ENCODE measurements at regions not wholly inside any gene's neighbourhood (a gene's known extent, or its start where the extent isn't known, plus 50 kb on each side); places are given as distances from the start of the nearest gene placed in this dataset.

- TF ChIP-seq CTCF (IDR thresholded peaks at IDR 0.05; ENCODE audit: insufficient read depth, low read length, missing control alignments) = no peak
- ChIA-PET CTCF (no interaction called here), POLR2A (no interaction called here)
Observed at GRCh38 chr12:70096759-70097410, 146.3 kb upstream of the CNOT2 start.

GRCh38 chr12:70101064-70101463 is 142.2 kb upstream of the CNOT2 start:
- no peak overlapping the region for H3K4me3 ChIP-seq (ENCODE audit: low read depth, low read length)
- DNase-seq (ENCODE audit: low read depth, low spot score) = no peak
- TF ChIP-seq CTCF (IDR thresholded peaks at IDR 0.05; ENCODE audit: insufficient read depth, low read length, missing control alignments) = no peak
- POLR2A ChIA-PET = no interaction called here
- CTCF ChIA-PET = no interaction called here

More at GRCh38 chr12:70096759-70097410, 146.3 kb upstream of the CNOT2 start:
- H3K4me3 ChIP-seq (ENCODE audit: low read depth, low read length) = no peak overlapping the region
- DNase-seq (ENCODE audit: low read depth, low spot score) = no peak

- DNase-seq (ENCODE audit: low read depth, low spot score) = no peak
- CTCF ChIA-PET = no interaction called here
- no peak for TF ChIP-seq CTCF (IDR thresholded peaks at IDR 0.05; ENCODE audit: insufficient read depth, low read length, missing control alignments)
- POLR2A ChIA-PET = no interaction called here
- H3K4me3 ChIP-seq (ENCODE audit: low read depth, low read length) = no peak overlapping the region
Observed at GRCh38 chr12:70106347-70106746, 136.9 kb upstream of the CNOT2 start.

GRCh38 chr12:70110085-70110484 is 133.1 kb upstream of the CNOT2 start:
- ChIA-PET POLR2A (no interaction called here), CTCF (no interaction called here)
- H3K4me3 ChIP-seq (ENCODE audit: low read depth, low read length) = no peak overlapping the region
- DNase-seq (ENCODE audit: low read depth, low spot score) = no peak
- TF ChIP-seq CTCF (IDR thresholded peaks at IDR 0.05; ENCODE audit: insufficient read depth, low read length, missing control alignments) = no peak

GRCh38 chr12:70117670-70118069 is 125.6 kb upstream of the CNOT2 start:
- H3K4me3 ChIP-seq (ENCODE audit: low read depth, low read length) = no peak overlapping the region
- CTCF ChIA-PET = no interaction called here
- TF ChIP-seq CTCF (IDR thresholded peaks at IDR 0.05; ENCODE audit: insufficient read depth, low read length, missing control alignments) = no peak
- DNase-seq (ENCODE audit: low read depth, low spot score) = no peak
- POLR2A ChIA-PET = no interaction called here

- ChIA-PET POLR2A (no interaction called here), CTCF (no interaction called here)
- no peak overlapping the region for H3K4me3 ChIP-seq (ENCODE audit: low read depth, low read length)
- TF ChIP-seq CTCF (IDR thresholded peaks at IDR 0.05; ENCODE audit: insufficient read depth, low read length, missing control alignments) = no peak
- DNase-seq (ENCODE audit: low read depth, low spot score) = no peak
Observed at GRCh38 chr12:70120970-70121369, 122.3 kb upstream of the CNOT2 start.
